ENCODE measurements at regions not wholly inside any gene's neighbourhood (a gene's known extent, or its start where the extent isn't known, plus 50 kb on each side); places are given as distances from the start of the nearest gene placed in this dataset.
"Not testable (repeated sequence)": the region's sequence is repeated elsewhere in the genome, so short reads cannot be mapped to it uniquely, and the experiment has no call there.

DNA sequence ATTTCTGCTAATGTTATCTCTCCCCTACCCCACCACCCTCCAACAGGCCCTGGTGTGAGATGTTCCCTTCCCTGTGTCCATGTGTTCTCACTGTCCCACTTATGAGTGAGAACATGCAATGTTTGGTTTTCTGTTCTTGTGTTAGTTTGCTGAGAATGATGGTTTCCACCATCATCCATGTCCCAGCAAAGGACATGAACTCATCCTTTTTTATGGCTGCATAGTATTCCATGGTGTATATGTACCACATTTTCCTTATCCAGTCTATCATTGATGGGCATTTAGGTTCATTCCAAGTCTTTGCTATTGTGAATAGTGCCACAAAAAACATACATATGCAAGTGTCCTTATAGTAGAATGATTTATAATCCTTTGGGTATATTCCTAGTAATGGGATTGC, 104.5 kb downstream of the ZNF33B start:
- not testable (repeated sequence) for H3K9ac ChIP-seq (ENCODE audit: low read depth in 1 of 3, low read length in 3 of 3); H3K4me1 ChIP-seq (ENCODE audit: control insufficient read depth in 3 of 3, insufficient read depth in 3 of 3, low read length in 3 of 3); H3K27me3 ChIP-seq (ENCODE audit: control insufficient read depth in 3 of 3, insufficient read depth in 3 of 3, low read length in 3 of 3); H3K4me3 ChIP-seq (ENCODE audit: low read length in 3 of 3); H3K36me3 ChIP-seq (ENCODE audit: control insufficient read depth in 3 of 3, insufficient read depth in 3 of 3, low read length in 3 of 3); H3K27ac ChIP-seq (ENCODE audit: low read depth, low read length)
- peaks cover 0 to 11% (median 3%) of the 10 kb centered on the region in 3 donors for H3K9me3 ChIP-seq (ENCODE audit: control insufficient read depth in 3 of 3, low read length in 3 of 3)

DNA sequence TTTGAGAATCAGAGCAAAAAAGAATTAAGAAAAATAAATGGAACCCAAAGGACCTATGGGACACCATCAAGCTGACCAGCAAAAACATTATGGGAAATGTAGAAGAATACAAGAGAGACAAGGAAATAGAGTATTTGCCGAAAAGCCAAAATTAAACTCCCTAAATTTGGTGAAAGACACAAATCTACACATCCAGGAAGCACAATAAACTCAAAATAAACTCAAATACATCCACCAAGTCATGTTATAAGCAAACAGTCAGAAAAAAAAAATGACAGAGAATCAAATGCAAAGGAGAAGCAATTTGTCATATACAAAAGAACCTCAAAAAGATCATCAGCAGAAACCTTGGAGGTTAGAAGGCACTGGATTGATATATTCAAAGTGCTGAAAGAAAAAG, 105.4 kb downstream of the ZNF33B start:
- no peaks in the 10 kb centered on the region for H3K36me3 ChIP-seq (ENCODE audit: control insufficient read depth in 3 of 3, insufficient read depth in 3 of 3, low read length in 3 of 3)
- H3K27me3 ChIP-seq (ENCODE audit: control insufficient read depth in 3 of 3, insufficient read depth in 3 of 3, low read length in 3 of 3) = no peaks in the 10 kb centered on the region
- peaks cover 0 to 11% (median 3%) of the 10 kb centered on the region in 3 donors for H3K9me3 ChIP-seq (ENCODE audit: control insufficient read depth in 3 of 3, low read length in 3 of 3)
- H3K27ac ChIP-seq (ENCODE audit: low read depth, low read length) = no peak overlapping the region
- H3K4me3 ChIP-seq (ENCODE audit: low read length in 3 of 3) = no peak overlapping the region
- H3K9ac ChIP-seq (ENCODE audit: low read depth in 1 of 3, low read length in 3 of 3) = no peak overlapping the region
- no peaks in the 10 kb centered on the region for H3K4me1 ChIP-seq (ENCODE audit: control insufficient read depth in 3 of 3, insufficient read depth in 3 of 3, low read length in 3 of 3)

DNA sequence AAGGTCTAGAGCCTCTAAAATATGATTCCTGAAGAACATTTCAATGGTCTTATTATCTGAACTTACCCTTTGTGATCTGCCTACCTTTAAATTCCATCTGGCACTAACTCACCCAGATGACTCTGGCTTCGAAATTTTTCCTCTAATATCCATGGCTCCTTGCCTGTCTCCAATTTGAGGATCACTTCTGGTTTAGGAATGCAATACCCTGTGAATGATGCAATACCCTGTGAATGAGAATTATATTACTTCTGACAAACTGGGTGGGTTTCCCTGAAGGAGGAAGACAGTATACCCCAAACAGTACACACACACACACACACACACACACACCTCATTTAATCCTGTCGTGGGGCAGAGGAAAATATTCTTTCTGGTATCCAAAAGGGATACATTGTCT, 115.3 kb downstream of the ZNF33B start:
- H3K4me1 ChIP-seq (ENCODE audit: control insufficient read depth in 3 of 3, insufficient read depth in 3 of 3, low read length in 3 of 3) = no peaks in the 10 kb centered on the region
- H3K9ac ChIP-seq (ENCODE audit: low read depth in 1 of 3, low read length in 3 of 3) = no peak overlapping the region
- H3K36me3 ChIP-seq (ENCODE audit: control insufficient read depth in 3 of 3, insufficient read depth in 3 of 3, low read length in 3 of 3) = peaks cover 18 to 52% (median 43%) of the 10 kb centered on the region in 3 donors
- no peaks in the 10 kb centered on the region for H3K27me3 ChIP-seq (ENCODE audit: control insufficient read depth in 3 of 3, insufficient read depth in 3 of 3, low read length in 3 of 3)
- peaks cover 24 to 40% (median 29%) of the 10 kb centered on the region in 3 donors for H3K9me3 ChIP-seq (ENCODE audit: control insufficient read depth in 3 of 3, low read length in 3 of 3)
- H3K4me3 ChIP-seq (ENCODE audit: low read length in 3 of 3) = no peak overlapping the region
- H3K27ac ChIP-seq (ENCODE audit: low read depth, low read length) = no peak overlapping the region

DNA sequence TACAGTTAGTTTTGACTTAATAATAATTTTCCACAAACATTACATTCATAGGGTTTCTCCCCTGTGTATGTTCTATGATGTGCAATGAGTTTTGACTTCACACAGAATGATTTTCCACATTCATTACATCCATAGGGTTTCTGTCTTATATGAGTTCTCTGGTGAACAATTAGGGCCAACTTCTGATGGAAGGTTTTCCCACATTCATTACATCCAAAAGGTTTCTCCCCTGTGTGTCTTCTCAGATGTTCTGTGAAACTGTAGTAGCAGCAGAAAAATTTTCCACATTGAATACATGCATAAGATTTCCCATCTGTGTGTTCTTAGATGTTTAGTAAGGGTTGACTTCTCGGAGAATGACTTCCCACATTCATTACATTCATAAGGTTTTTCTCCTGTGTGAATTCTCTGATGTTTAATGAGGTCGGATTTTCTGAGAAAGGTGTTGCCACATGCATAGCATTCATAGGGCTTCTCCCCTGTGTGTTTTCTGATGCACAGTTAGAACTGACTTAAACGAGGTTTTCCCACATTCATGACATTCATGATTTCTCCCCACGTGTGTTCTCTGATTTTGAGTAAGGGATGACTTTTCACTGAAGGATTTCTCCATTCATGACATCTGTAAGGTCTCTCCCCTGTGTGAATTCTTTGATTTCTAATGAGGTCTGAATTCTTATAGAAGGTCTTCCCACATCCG, 118.5 kb downstream of the ZNF33B start:
- Histone ChIP-seq H3K9me3 (ENCODE audit: control insufficient read depth in 3 of 3, low read length in 3 of 3) (peaks cover 32 to 50% (median 37%) of the 10 kb centered on the region in 3 donors), H3K4me1 (ENCODE audit: control insufficient read depth in 3 of 3, insufficient read depth in 3 of 3, low read length in 3 of 3) (no peaks in the 10 kb centered on the region), H3K27ac (ENCODE audit: low read depth, low read length) (no peak overlapping the region), H3K36me3 (ENCODE audit: control insufficient read depth in 3 of 3, insufficient read depth in 3 of 3, low read length in 3 of 3) (peaks cover 18 to 48% (median 42%) of the 10 kb centered on the region in 3 donors), H3K27me3 (ENCODE audit: control insufficient read depth in 3 of 3, insufficient read depth in 3 of 3, low read length in 3 of 3) (no peaks in the 10 kb centered on the region), H3K9ac (ENCODE audit: low read depth in 1 of 3, low read length in 3 of 3) (no peak overlapping the region), H3K4me3 (ENCODE audit: low read length in 3 of 3) (peak overlapping the region in 1 of 3 donors; percentile 15)

DNA sequence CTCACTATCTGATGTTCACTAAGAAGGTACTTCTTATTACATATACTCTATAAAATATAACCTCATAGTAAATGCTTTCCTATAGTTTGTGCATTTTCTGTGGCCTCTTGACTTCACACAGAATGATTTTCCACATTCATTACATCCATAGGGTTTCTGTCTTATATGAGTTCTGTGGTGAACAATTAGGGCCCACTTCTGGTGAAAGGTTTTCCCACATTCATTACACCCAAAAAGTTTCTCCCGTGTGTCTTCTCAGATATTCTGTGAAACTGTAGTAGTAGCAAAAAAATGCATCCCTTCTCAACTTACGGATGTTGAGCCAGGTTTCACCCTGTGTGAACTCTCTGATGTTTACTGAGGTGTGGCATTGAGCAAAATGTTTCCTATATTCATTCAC, 119.3 kb downstream of the ZNF33B start:
- Histone ChIP-seq H3K27ac (ENCODE audit: low read depth, low read length) (no peak overlapping the region), H3K27me3 (ENCODE audit: control insufficient read depth in 3 of 3, insufficient read depth in 3 of 3, low read length in 3 of 3) (no peaks in the 10 kb centered on the region), H3K4me3 (ENCODE audit: low read length in 3 of 3) (peak overlapping the region in 1 of 3 donors; percentile 38), H3K4me1 (ENCODE audit: control insufficient read depth in 3 of 3, insufficient read depth in 3 of 3, low read length in 3 of 3) (no peaks in the 10 kb centered on the region), H3K36me3 (ENCODE audit: control insufficient read depth in 3 of 3, insufficient read depth in 3 of 3, low read length in 3 of 3) (peaks cover 18 to 40% (median 36%) of the 10 kb centered on the region in 3 donors), H3K9me3 (ENCODE audit: control insufficient read depth in 3 of 3, low read length in 3 of 3) (peaks cover 33 to 51% (median 37%) of the 10 kb centered on the region in 3 donors), H3K9ac (ENCODE audit: low read depth in 1 of 3, low read length in 3 of 3) (no peak overlapping the region)

DNA sequence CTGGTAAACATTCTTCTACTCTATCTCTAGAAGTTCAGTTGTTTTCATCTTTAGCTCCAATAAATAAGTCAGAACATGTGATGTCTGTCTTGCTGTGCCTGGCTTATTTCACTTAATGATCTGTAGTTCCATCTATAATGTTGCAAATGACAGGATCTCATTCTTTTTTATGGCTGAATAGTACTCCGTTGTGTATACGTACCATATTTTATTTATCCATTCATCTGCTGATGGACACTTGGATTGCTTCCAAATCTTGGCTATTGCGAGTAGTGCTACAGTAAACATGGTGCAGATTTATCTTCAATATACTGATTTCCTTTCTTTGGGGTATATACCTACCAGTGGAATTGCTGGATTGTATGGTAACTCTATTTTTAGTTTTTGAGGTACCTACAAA, 124.4 kb downstream of the ZNF33B start:
- H3K27ac ChIP-seq (ENCODE audit: low read depth, low read length) = no peak overlapping the region
- H3K4me1 ChIP-seq (ENCODE audit: control insufficient read depth in 3 of 3, insufficient read depth in 3 of 3, low read length in 3 of 3) = no peaks in the 10 kb centered on the region
- no peak overlapping the region for H3K4me3 ChIP-seq (ENCODE audit: low read length in 3 of 3)
- H3K36me3 ChIP-seq (ENCODE audit: control insufficient read depth in 3 of 3, insufficient read depth in 3 of 3, low read length in 3 of 3) = no peaks in the 10 kb centered on the region
- no peaks in the 10 kb centered on the region for H3K27me3 ChIP-seq (ENCODE audit: control insufficient read depth in 3 of 3, insufficient read depth in 3 of 3, low read length in 3 of 3)
- H3K9ac ChIP-seq (ENCODE audit: low read depth in 1 of 3, low read length in 3 of 3) = no peak overlapping the region
- H3K9me3 ChIP-seq (ENCODE audit: control insufficient read depth in 3 of 3, low read length in 3 of 3) = peaks cover 13 to 27% (median 15%) of the 10 kb centered on the region in 3 donors

DNA sequence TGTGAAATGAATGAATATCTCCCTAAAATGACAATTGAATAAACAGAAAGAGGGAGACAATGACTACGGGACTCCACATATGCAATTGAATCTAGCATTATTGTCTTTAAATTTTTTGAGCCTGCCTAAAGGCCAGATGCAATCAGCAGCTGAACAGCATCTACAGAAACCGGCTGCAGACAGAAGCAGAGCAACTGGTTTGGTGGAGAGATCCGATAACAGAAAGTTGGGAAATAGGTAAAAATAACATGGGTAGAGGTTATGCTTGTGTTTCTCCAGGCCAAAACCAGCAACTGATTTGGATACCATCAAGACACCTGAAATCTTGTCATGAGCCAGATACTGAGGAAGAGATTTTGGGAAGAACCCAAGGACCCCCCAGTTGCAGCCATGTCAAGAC, 146.6 kb downstream of the ZNF33B start:
- no peaks in the 10 kb centered on the region for H3K36me3 ChIP-seq (ENCODE audit: control insufficient read depth in 3 of 3, insufficient read depth in 3 of 3, low read length in 3 of 3)
- no peak overlapping the region for H3K4me3 ChIP-seq (ENCODE audit: low read length in 3 of 3)
- no peak overlapping the region for H3K27ac ChIP-seq (ENCODE audit: low read depth, low read length)

DNA sequence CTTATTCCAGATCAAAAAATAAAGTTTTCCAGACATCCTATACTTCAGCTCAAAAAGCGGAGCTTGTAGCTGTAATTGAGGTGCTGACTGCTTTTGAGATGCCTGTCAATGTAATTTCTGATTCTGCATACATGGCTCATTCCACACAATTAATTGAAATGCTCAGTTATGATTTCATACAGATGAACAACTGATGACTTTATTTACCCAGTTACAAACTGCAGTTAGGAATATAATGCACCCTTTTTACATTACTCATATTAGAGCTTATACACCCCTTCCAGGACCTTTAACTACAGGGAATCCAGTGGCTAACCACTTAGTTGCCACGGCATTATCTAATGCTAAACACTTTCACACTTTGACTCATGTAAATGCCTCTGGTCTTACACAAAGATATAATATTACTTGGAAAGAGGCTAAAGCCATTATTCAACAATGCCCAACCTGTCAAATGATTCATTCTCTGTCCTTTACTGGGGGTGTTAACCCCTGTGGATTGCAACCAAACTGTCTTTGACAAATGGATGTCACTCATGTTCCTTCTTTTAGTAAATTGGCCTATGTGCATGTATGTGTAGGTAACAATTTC, 147.3 kb downstream of the ZNF33B start:
- H3K9me3 ChIP-seq (ENCODE audit: control insufficient read depth in 3 of 3, low read length in 3 of 3) = no peaks in the 10 kb centered on the region
- H3K27me3 ChIP-seq (ENCODE audit: control insufficient read depth in 3 of 3, insufficient read depth in 3 of 3, low read length in 3 of 3) = no peaks in the 10 kb centered on the region
- no peak overlapping the region for H3K4me3 ChIP-seq (ENCODE audit: low read length in 3 of 3)
- no peaks in the 10 kb centered on the region for H3K4me1 ChIP-seq (ENCODE audit: control insufficient read depth in 3 of 3, insufficient read depth in 3 of 3, low read length in 3 of 3)
- no peak overlapping the region for H3K9ac ChIP-seq (ENCODE audit: low read depth in 1 of 3, low read length in 3 of 3)
- H3K27ac ChIP-seq (ENCODE audit: low read depth, low read length) = no peak overlapping the region
- no peaks in the 10 kb centered on the region for H3K36me3 ChIP-seq (ENCODE audit: control insufficient read depth in 3 of 3, insufficient read depth in 3 of 3, low read length in 3 of 3)

More for the DNA sequence above, 146.6 kb downstream of the ZNF33B start:
- no peak overlapping the region for H3K9ac ChIP-seq (ENCODE audit: low read depth in 1 of 3, low read length in 3 of 3)
- H3K9me3 ChIP-seq (ENCODE audit: control insufficient read depth in 3 of 3, low read length in 3 of 3) = no peaks in the 10 kb centered on the region
- H3K4me1 ChIP-seq (ENCODE audit: control insufficient read depth in 3 of 3, insufficient read depth in 3 of 3, low read length in 3 of 3) = no peaks in the 10 kb centered on the region
- H3K27me3 ChIP-seq (ENCODE audit: control insufficient read depth in 3 of 3, insufficient read depth in 3 of 3, low read length in 3 of 3) = no peaks in the 10 kb centered on the region

DNA sequence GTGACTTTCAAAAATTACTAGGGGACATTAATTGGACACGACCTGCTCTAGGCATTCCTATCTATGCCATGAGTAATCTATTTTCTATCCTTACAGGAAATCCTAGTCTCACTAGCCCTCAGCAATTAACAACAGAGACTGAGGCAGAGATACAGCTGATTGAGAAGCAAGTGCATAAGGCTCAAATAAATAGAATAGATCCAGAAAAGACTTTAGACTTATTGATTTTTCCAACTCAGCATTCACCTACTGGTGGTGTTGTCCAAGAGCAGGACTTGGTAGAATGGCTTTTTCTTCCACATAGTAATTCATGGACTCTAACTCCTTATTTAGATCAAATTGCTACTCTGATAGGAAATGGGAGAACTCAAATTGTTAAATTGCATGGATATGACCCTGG, 148.0 kb downstream of the ZNF33B start:
- no peaks in the 10 kb centered on the region for H3K36me3 ChIP-seq (ENCODE audit: control insufficient read depth in 3 of 3, insufficient read depth in 3 of 3, low read length in 3 of 3)
- no peaks in the 10 kb centered on the region for H3K9me3 ChIP-seq (ENCODE audit: control insufficient read depth in 3 of 3, low read length in 3 of 3)
- H3K9ac ChIP-seq (ENCODE audit: low read depth in 1 of 3, low read length in 3 of 3) = no peak overlapping the region
- no peak overlapping the region for H3K4me3 ChIP-seq (ENCODE audit: low read length in 3 of 3)
- H3K4me1 ChIP-seq (ENCODE audit: control insufficient read depth in 3 of 3, insufficient read depth in 3 of 3, low read length in 3 of 3) = no peaks in the 10 kb centered on the region
- H3K27me3 ChIP-seq (ENCODE audit: control insufficient read depth in 3 of 3, insufficient read depth in 3 of 3, low read length in 3 of 3) = no peaks in the 10 kb centered on the region
- no peak overlapping the region for H3K27ac ChIP-seq (ENCODE audit: low read depth, low read length)

DNA sequence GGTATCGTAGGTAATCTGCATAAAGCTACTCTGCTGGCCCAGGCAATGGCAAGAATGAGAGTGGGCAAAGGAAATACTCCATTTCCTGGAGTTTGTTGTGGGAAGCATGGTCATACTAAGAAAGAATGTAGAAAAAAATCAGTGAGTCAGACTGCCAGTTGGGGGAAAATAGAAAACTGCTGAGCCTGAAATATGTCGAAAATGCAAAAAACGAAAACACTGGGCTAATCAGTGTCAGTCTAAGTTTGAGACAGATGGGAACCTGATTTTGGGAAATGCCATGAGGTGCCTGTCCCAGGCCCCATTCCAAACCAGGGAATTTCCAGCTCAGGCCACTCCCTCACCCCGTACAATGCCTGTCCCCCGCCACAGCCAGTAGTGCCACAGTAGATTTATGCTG, 150.0 kb downstream of the ZNF33B start:
- Histone ChIP-seq H3K9me3 (ENCODE audit: control insufficient read depth in 3 of 3, low read length in 3 of 3) (no peaks in the 10 kb centered on the region), H3K36me3 (ENCODE audit: control insufficient read depth in 3 of 3, insufficient read depth in 3 of 3, low read length in 3 of 3) (no peaks in the 10 kb centered on the region), H3K9ac (ENCODE audit: low read depth in 1 of 3, low read length in 3 of 3) (no peak overlapping the region), H3K27ac (ENCODE audit: low read depth, low read length) (no peak overlapping the region), H3K27me3 (ENCODE audit: control insufficient read depth in 3 of 3, insufficient read depth in 3 of 3, low read length in 3 of 3) (no peaks in the 10 kb centered on the region), H3K4me3 (ENCODE audit: low read length in 3 of 3) (no peak overlapping the region), H3K4me1 (ENCODE audit: control insufficient read depth in 3 of 3, insufficient read depth in 3 of 3, low read length in 3 of 3) (no peaks in the 10 kb centered on the region)
